ENCODE measurements at regions not wholly inside any gene's neighbourhood (a gene's known extent, or its start where the extent isn't known, plus 50 kb on each side); places are given as distances from the start of the nearest gene placed in this dataset.

DNA sequence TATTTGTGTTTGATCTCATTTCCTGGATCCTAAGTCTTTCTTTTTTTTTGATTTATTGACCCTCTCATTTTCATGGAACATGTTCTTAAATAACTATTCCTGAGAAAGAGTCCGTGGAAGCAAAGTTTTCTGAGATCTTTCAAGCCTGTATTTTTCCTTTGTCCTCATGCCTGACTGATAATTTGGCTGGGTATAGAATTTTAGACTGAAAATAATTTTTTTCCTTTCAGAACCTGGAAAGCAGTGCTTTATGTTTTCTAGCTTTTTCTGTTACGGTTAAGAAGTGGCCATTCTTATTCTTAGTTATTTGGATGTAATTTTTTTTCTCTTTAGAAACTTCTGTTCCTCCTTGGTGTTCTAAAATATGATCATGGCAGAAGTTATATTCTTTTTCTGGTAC, 82.5 kb downstream of the SEMA4F start:
- no peaks in the 10 kb centered on the region for H3F3A ChIP-seq (ENCODE audit: insufficient read depth, low read length, poor library complexity, severe bottlenecking)
- H3K27ac ChIP-seq (ENCODE audit: low read length) = no peak overlapping the region
- no peak for TF ChIP-seq RAD21 (conservative IDR thresholded peaks at IDR 0.05)
- no peak for TF ChIP-seq CTCF (IDR thresholded peaks at IDR 0.05; ENCODE audit: poor library complexity, severe bottlenecking)
- no peak for TF ChIP-seq TAF1 (IDR thresholded peaks at IDR 0.05; ENCODE audit: low read depth)
- TF ChIP-seq REST (IDR thresholded peaks at IDR 0.05; ENCODE audit: borderline replicate concordance) = no peak
- TF ChIP-seq EZH2 (IDR thresholded peaks at IDR 0.05; ENCODE audit: borderline replicate concordance, insufficient read depth, low read length, poor library complexity, severe bottlenecking) = no peak
- no peaks in the 10 kb centered on the region for H3K79me2 ChIP-seq (replicated peaks; ENCODE audit: insufficient read depth, low read length)
- no peak overlapping the region for H3K9ac ChIP-seq (ENCODE audit: low read length)
- no peaks in the 10 kb centered on the region for H3K9me2 ChIP-seq (ENCODE audit: insufficient read depth, low read length)
- H3K4me3 ChIP-seq (ENCODE audit: low read length) = no peak overlapping the region
- H3K9me3 ChIP-seq (ENCODE audit: low read length) = no peaks in the 10 kb centered on the region
- no peaks in the 10 kb centered on the region for H4K20me1 ChIP-seq (ENCODE audit: insufficient read depth)
- no peak overlapping the region for H3K4me2 ChIP-seq (ENCODE audit: low read length)
- no peak overlapping the region for H2AFZ ChIP-seq (ENCODE audit: low read depth, low read length)
- H3K27me3 ChIP-seq (ENCODE audit: insufficient read depth, low read depth, low read length) = no peaks in the 10 kb centered on the region
- no peaks in the 10 kb centered on the region for H3K36me3 ChIP-seq (ENCODE audit: insufficient read depth, low read length)

DNA sequence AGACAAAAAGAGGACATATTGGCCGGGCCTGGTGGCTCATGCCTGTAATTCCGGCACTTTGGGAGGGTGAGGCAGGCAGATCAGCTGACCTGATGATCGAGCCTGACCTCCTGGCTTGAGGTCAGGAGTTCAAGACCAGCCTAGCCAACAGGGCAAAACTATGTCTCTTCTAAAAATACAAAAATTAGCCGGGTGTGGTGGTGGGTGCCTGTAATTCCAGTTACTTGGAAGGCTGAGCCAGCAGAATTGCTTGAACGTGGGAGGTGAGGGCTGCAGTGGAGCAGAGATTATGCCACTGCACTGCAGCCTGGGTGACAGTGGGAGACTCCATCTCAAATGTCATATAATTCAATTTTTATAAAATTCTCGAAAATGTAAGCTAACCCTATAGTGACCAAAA, 84.5 kb downstream of the SEMA4F start:
- no peaks in the 10 kb centered on the region for H4K20me1 ChIP-seq (ENCODE audit: insufficient read depth)
- no peak overlapping the region for H2AFZ ChIP-seq (ENCODE audit: low read depth, low read length)
- H3F3A ChIP-seq (ENCODE audit: insufficient read depth, low read length, poor library complexity, severe bottlenecking) = no peaks in the 10 kb centered on the region
- no peaks in the 10 kb centered on the region for H3K79me2 ChIP-seq (replicated peaks; ENCODE audit: insufficient read depth, low read length)
- H3K4me3 ChIP-seq (ENCODE audit: low read length) = no peak overlapping the region
- no peak overlapping the region for H3K9ac ChIP-seq (ENCODE audit: low read length)
- H3K9me2 ChIP-seq (ENCODE audit: insufficient read depth, low read length) = no peaks in the 10 kb centered on the region
- no peak for TF ChIP-seq SMC3 (conservative IDR thresholded peaks at IDR 0.05; ENCODE audit: poor library complexity)
- TF ChIP-seq EZH2 (IDR thresholded peaks at IDR 0.05; ENCODE audit: borderline replicate concordance, insufficient read depth, low read length, poor library complexity, severe bottlenecking) = no peak
- no peak for TF ChIP-seq RAD21 (conservative IDR thresholded peaks at IDR 0.05)
- H3K4me2 ChIP-seq (ENCODE audit: low read length) = no peak overlapping the region
- no peaks in the 10 kb centered on the region for H3K9me3 ChIP-seq (ENCODE audit: low read length)
- no peaks in the 10 kb centered on the region for H3K36me3 ChIP-seq (ENCODE audit: insufficient read depth, low read length)
- no peaks in the 10 kb centered on the region for H3K27me3 ChIP-seq (ENCODE audit: insufficient read depth, low read depth, low read length)
- H3K27ac ChIP-seq (ENCODE audit: low read length) = no peak overlapping the region

DNA sequence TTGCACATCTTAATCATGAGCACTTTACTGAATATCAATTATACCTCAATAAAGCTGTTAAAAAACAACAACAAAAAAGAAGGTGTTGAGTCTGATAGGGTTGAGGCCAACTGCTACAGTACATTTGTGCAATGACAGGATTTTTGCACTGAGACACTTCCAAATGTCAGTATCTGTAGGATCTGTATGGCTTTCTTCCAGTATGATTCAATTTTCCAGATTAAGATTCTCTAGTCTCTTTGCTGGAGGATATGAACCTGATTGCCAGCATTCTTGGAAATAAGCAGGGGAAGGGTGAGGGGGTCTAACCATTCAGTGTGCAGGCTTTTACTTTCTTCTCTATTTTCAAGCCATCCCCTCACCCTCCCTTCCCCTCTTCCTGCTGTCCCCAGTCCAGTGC, 85.1 kb downstream of the SEMA4F start:
- Histone ChIP-seq H3K9me2 (ENCODE audit: insufficient read depth, low read length) (no peaks in the 10 kb centered on the region), H3K79me2 (replicated peaks; ENCODE audit: insufficient read depth, low read length) (no peaks in the 10 kb centered on the region), H3K4me3 (ENCODE audit: low read length) (no peak overlapping the region), H4K20me1 (ENCODE audit: insufficient read depth) (no peaks in the 10 kb centered on the region), H3K27ac (ENCODE audit: low read length) (no peak overlapping the region), H3K36me3 (ENCODE audit: insufficient read depth, low read length) (no peaks in the 10 kb centered on the region), H3K27me3 (ENCODE audit: insufficient read depth, low read depth, low read length) (no peaks in the 10 kb centered on the region), H3K9ac (ENCODE audit: low read length) (no peak overlapping the region), H3K4me2 (ENCODE audit: low read length) (no peak overlapping the region), H3K9me3 (ENCODE audit: low read length) (no peaks in the 10 kb centered on the region), H3F3A (ENCODE audit: insufficient read depth, low read length, poor library complexity, severe bottlenecking) (no peaks in the 10 kb centered on the region), H2AFZ (ENCODE audit: low read depth, low read length) (no peak overlapping the region)
- TF ChIP-seq CTCF (IDR thresholded peaks at IDR 0.05; ENCODE audit: poor library complexity, severe bottlenecking) (no peak), TAF1 (IDR thresholded peaks at IDR 0.05; ENCODE audit: low read depth) (no peak), EZH2 (IDR thresholded peaks at IDR 0.05; ENCODE audit: borderline replicate concordance, insufficient read depth, low read length, poor library complexity, severe bottlenecking) (no peak), RAD21 (conservative IDR thresholded peaks at IDR 0.05) (no peak), EP300 (conservative IDR thresholded peaks at IDR 0.05; ENCODE audit: poor library complexity, severe bottlenecking) (no peak), POLR2AphosphoS5 (IDR thresholded peaks at IDR 0.05) (no peak), SMC3 (conservative IDR thresholded peaks at IDR 0.05; ENCODE audit: poor library complexity) (no peak), REST (IDR thresholded peaks at IDR 0.05; ENCODE audit: borderline replicate concordance) (no peak), MXI1 (conservative IDR thresholded peaks at IDR 0.05; ENCODE audit: poor library complexity, severe bottlenecking) (no peak)
